H1 (cell line): ENCODE measurements at regions not wholly inside any gene's neighbourhood (a gene's known extent, or its start where the extent isn't known, plus 50 kb on each side); places are given as distances from the start of the nearest gene placed in this dataset.
"Not testable (repeated sequence)": the region's sequence is repeated elsewhere in the genome, so short reads cannot be mapped to it uniquely, and the experiment has no call there.

Experiments used
- CTCF ChIA-PET: fragments of 300-600 bp; sonication (Branson Sonifier 250); formaldehyde crosslinking; loops from one replicate; lab custom pipeline; 2021; ENCODE audit not compliant: partially characterized antibody; lab: Charles Lee
- POLR2A ChIA-PET: fragments of 300-600 bp; sonication (Branson Sonifier 250); formaldehyde crosslinking; loops from one replicate; lab custom pipeline; 2021; ENCODE audit warnings: inconsistent platforms; ENCODE audit not compliant: partially characterized antibody; lab: Charles Lee
- DNase-seq, 2 experiments: peaks; one replicate each; pipeline versions ENCODE4 v3.0.0 to v3.0.0-alpha.2; 2010 to 2022; ENCODE audit warnings: low spot score in 2 of 2, low read depth in 1 of 2, mixed read lengths in 1 of 2
- FAIRE-seq: peaks from 2 replicates; lab custom pipeline; 2011; peaks lifted over from hg19 to GRCh38; lab: Jason Lieb, UNC
- H2AFZ ChIP-seq: 2 replicates; pipeline ENCODE4 v1.8.1; 2012; ENCODE audit warnings: low read length, inconsistent platforms
- H2AK5ac ChIP-seq: 2 replicates; pipeline ENCODE4 v1.6.1; 2013; ENCODE audit warnings: low read depth, low read length
- H2BK120ac ChIP-seq: replicated peaks from 2 replicates; pipeline ENCODE3; 2013; ENCODE audit warnings: low read depth, low read length, inconsistent platforms
- H2BK12ac ChIP-seq: 2 replicates; pipeline ENCODE4 v1.6.1; 2013; ENCODE audit warnings: low read depth, low read length
- H2BK15ac ChIP-seq: 2 replicates; pipeline ENCODE4 v1.6.1; 2013; ENCODE audit warnings: low read length
- H2BK20ac ChIP-seq: 2 replicates; pipeline ENCODE4 v1.6.1; 2013; ENCODE audit warnings: low read length
- H2BK5ac ChIP-seq: 2 replicates; pipeline ENCODE4 v1.6.1; 2013; ENCODE audit warnings: low read depth, low read length
- H3K14ac ChIP-seq: 2 replicates; pipeline ENCODE4 v1.6.1; 2013; ENCODE audit warnings: inconsistent platforms; ENCODE audit not compliant: insufficient read length
- H3K18ac ChIP-seq: 2 replicates; pipeline ENCODE4 v1.6.1; 2013; ENCODE audit warnings: low read length; ENCODE audit errors: extremely low read depth
- H3K23ac ChIP-seq: 2 replicates; pipeline ENCODE4 v1.6.1; 2013; ENCODE audit warnings: inconsistent platforms; ENCODE audit not compliant: insufficient read length
- H3K23me2 ChIP-seq: 2 replicates; pipeline ENCODE4 v1.6.1; 2013; ENCODE audit warnings: low read depth, low read length
- H3K27ac ChIP-seq: 2 replicates; pipeline ENCODE4 v1.6.1; 2011; ENCODE audit warnings: low read depth, low read length, inconsistent platforms
- H3K27me3 ChIP-seq, 4 experiments: replicated peaks in 1 of 4; 1 replicate in 1 of 4; 2 replicates in 3 of 4; pipeline versions ENCODE4 v1.6.1 to v1.8.1; 2011 to 2013; ENCODE audit warnings: low read length in 3 of 4, mild to moderate bottlenecking in 3 of 4, inconsistent platforms in 2 of 4, mixed read lengths in 2 of 4, moderate library complexity in 1 of 4; ENCODE audit not compliant: control insufficient read depth in 3 of 4, insufficient read depth in 3 of 4; ENCODE audit errors: extremely low read depth in 1 of 4
- H3K36me3 ChIP-seq, 4 experiments: 2 replicates each; pipeline versions ENCODE4 v1.6.1 to v1.8.1; 2011 to 2013; ENCODE audit warnings: mild to moderate bottlenecking in 4 of 4, low read length in 3 of 4, moderate library complexity in 2 of 4, control low read depth in 1 of 4, inconsistent platforms in 1 of 4; ENCODE audit not compliant: insufficient read depth in 4 of 4, control insufficient read depth in 2 of 4
- H3K4ac ChIP-seq: replicated peaks from 2 replicates; pipeline ENCODE3; 2013; ENCODE audit warnings: low read length, low read depth, mixed read lengths, inconsistent platforms; ENCODE audit not compliant: insufficient read length
- H3K4me1 ChIP-seq, 4 experiments: replicated peaks in 1 of 4; 1 replicate in 1 of 4; 2 replicates in 3 of 4; pipeline versions ENCODE4 v1.6.1 to v1.8.1; 2011 to 2013; ENCODE audit warnings: low read length in 3 of 4, inconsistent platforms in 2 of 4, mixed read lengths in 1 of 4; ENCODE audit not compliant: insufficient read depth in 4 of 4, control insufficient read depth in 3 of 4
- H3K4me2 ChIP-seq, 2 experiments: 2 replicates each; pipeline versions ENCODE4 v1.6.1 to v1.8.1; 2011 to 2013; ENCODE audit warnings: low read depth in 2 of 2, low read length in 2 of 2, control low read depth in 1 of 2, inconsistent platforms in 1 of 2, mild to moderate bottlenecking in 1 of 2; ENCODE audit not compliant: insufficient read depth in 1 of 2
- H3K4me3 ChIP-seq, 4 experiments: fragments of 200-600, 300-600 bp in 1 of 4; sonication (generic), shearing (Covaris generic), sonication (Bioruptor Twin) in 1 of 4; 2 replicates each; pipeline versions ENCODE4 v1.5.1 to v1.8.1; 2011 to 2016; ENCODE audit warnings: low read length in 4 of 4, low read depth in 3 of 4, control low read depth in 2 of 4, inconsistent platforms in 2 of 4, mild to moderate bottlenecking in 2 of 4, mixed read lengths in 1 of 4, moderate library complexity in 1 of 4; ENCODE audit not compliant: insufficient read depth in 2 of 4; ENCODE audit errors: extremely low read depth in 1 of 4
- H3K56ac ChIP-seq: replicated peaks from 2 replicates; pipeline ENCODE3; 2013; ENCODE audit warnings: low read depth, mild to moderate bottlenecking, mixed read lengths, low read length, inconsistent platforms; ENCODE audit not compliant: insufficient read length
- H3K79me1 ChIP-seq: 2 replicates; pipeline ENCODE4 v1.6.1; 2013; ENCODE audit warnings: low read depth, low read length, control low read depth
- H3K79me2 ChIP-seq, 2 experiments: 2 replicates each; pipeline versions ENCODE4 v1.6.1 to v1.8.1; 2012 to 2013; ENCODE audit warnings: low read length in 2 of 2, mild to moderate bottlenecking in 2 of 2, inconsistent platforms in 1 of 2; ENCODE audit not compliant: insufficient read depth in 2 of 2, control insufficient read depth in 1 of 2
- H3K9ac ChIP-seq, 4 experiments: replicated peaks in 1 of 4; 1 replicate in 1 of 4; 2 replicates in 3 of 4; pipeline versions ENCODE4 v1.6.1 to v1.8.1; 2011 to 2013; ENCODE audit warnings: low read depth in 3 of 4, low read length in 3 of 4, control low read depth in 2 of 4, mild to moderate bottlenecking in 2 of 4, moderate library complexity in 2 of 4, inconsistent platforms in 1 of 4; ENCODE audit errors: extremely low read depth in 1 of 4
- H3K9me3 ChIP-seq, 2 experiments: 2 replicates each; pipeline versions ENCODE4 v1.6.1 to v1.8.1; 2012 to 2013; ENCODE audit warnings: mild to moderate bottlenecking in 2 of 2, moderate library complexity in 2 of 2, control low read depth in 1 of 2, inconsistent platforms in 1 of 2, low read depth in 1 of 2, low read length in 1 of 2, mixed read lengths in 1 of 2; ENCODE audit not compliant: insufficient read depth in 2 of 2
- H4K20me1 ChIP-seq, 2 experiments: replicated peaks in 1 of 2; 2 replicates each; pipeline versions ENCODE3 to v1.8.1; 2011 to 2013; ENCODE audit warnings: inconsistent platforms in 2 of 2, low read length in 2 of 2, mild to moderate bottlenecking in 1 of 2; ENCODE audit not compliant: insufficient read depth in 2 of 2, control insufficient read depth in 1 of 2
- H4K5ac ChIP-seq: 2 replicates; pipeline ENCODE4 v1.6.1; 2013; ENCODE audit warnings: low read length, low read depth, mixed read lengths, inconsistent platforms; ENCODE audit not compliant: insufficient read length
- H4K8ac ChIP-seq: 2 replicates; pipeline ENCODE4 v1.8.0; 2013; ENCODE audit warnings: mild to moderate bottlenecking, moderate library complexity, low read length, inconsistent platforms; ENCODE audit not compliant: insufficient read depth; ENCODE audit errors: extremely low read depth
- H4K91ac ChIP-seq: replicated peaks from 2 replicates; pipeline ENCODE3; 2013; ENCODE audit warnings: low read length, mixed read lengths, inconsistent platforms; ENCODE audit not compliant: insufficient read length
- WGBS, 2 experiments: shearing (Covaris generic) in 1 of 2; methylation state at CpG; one replicate each; pipeline versions ENCODE4 v1.1.6 to v1.1.7; 2013 to 2015; ENCODE audit warnings: low lambda C conversion rate in 2 of 2, mixed read lengths in 2 of 2, inconsistent platforms in 1 of 2, low coverage in 1 of 2, missing lambda C conversion rate in 1 of 2; ENCODE audit not compliant: insufficient replicate concordance in 2 of 2, insufficient coverage in 1 of 2, insufficient read length in 1 of 2; ENCODE audit errors: extremely low coverage in 1 of 2, missing lambda C conversion rate in 1 of 2; 5-methylcytosine and 5-hydroxymethylcytosine counted together

DNA sequence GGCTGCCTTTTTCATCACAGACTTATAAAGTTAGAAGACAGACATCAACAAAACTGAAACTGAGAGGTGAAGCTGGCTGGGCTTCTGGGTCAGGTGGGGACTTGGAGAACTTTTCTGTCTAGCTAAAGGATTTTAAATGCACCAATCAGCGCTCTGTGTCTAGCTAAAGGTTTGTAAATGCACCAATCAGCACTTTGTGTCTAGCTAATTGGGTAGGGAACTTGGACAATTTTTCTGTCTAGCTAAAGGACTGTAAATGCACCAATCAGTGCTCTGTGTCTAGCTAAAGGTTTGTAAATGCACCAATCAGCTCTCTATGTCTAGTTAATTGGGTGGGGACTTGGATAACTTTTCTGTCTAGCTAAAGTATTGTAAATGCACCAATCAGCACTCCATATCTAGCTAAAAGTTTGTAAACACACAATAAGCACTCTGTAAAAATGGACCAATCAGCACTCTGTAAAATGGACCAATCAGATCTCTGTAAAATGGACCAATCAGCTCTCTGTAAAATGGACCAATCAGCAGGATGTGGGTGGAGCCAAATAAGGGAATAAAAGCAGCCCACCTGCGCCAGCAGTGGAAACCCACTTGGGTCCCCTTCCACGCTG, 710.3 kb upstream of the INTU start:
- POLR2A ChIA-PET, H3K27ac ChIP-seq, H2BK15ac ChIP-seq, H2AFZ ChIP-seq, H3K9me3 ChIP-seq, FAIRE-seq, H2BK120ac ChIP-seq, H3K4ac ChIP-seq, H4K20me1 ChIP-seq, H2AK5ac ChIP-seq, H3K27me3 ChIP-seq, H3K4me3 ChIP-seq, H2BK12ac ChIP-seq, H3K9ac ChIP-seq, DNase-seq, H2BK20ac ChIP-seq, H3K23ac ChIP-seq, H3K79me1 ChIP-seq, H2BK5ac ChIP-seq, H3K18ac ChIP-seq, H3K79me2 ChIP-seq, H3K56ac ChIP-seq, H3K23me2 ChIP-seq, H4K8ac ChIP-seq, H3K36me3 ChIP-seq, H3K4me1 ChIP-seq, H3K14ac ChIP-seq, CTCF ChIA-PET, H4K91ac ChIP-seq, H3K4me2 ChIP-seq, H4K5ac ChIP-seq: not testable (repeated sequence)
- WGBS, 2 experiments = 91% methylated on average over 3 of the region's 3 CpGs; no CpG with 5 or more reads in 1 of the 2 experiments
